Fibroblast of villous mesenchyme (primary cell): ENCODE measurements at regions not wholly inside any gene's neighbourhood (a gene's known extent, or its start where the extent isn't known, plus 50 kb on each side); places are given as distances from the start of the nearest gene placed in this dataset.

Experiments
- DNase-seq: peaks from one replicate; pipeline ENCODE4 v3.0.0-alpha.2; 2010; ENCODE audit warnings: low read depth
- H3K4me3 ChIP-seq: 2 replicates; pipeline ENCODE4 v1.5.1; 2011; ENCODE audit warnings: low read depth, mild to moderate bottlenecking, low read length
- TF ChIP-seq, protein P1 (sequence below): IDR thresholded peaks from 2 replicates; pipeline ENCODE4 v1.5.1; 2012; ENCODE audit warnings: low read depth, mild to moderate bottlenecking, low read length; ENCODE audit not compliant: insufficient read depth

DNA sequence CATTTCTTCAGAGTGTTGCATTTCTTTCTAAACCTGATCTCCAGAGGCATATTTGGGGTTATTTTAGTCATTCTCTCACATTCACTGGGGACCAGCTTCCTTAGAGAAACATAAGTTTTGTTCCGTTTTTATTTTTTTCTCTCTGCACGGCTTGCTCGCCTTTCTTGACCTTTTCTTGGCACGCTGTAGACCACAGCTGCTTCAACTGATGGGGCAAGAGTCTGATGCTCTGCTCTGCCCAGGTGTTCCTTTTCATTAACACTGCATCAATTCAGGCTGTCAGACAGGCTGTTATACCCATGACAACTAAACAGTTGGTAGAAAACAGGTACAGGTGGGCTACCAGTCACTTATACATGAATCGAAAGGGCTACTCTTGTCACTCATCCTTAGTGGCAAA, 682.2 kb upstream of the DIAPH2 start:
- TF ChIP-seq, protein P1, sequence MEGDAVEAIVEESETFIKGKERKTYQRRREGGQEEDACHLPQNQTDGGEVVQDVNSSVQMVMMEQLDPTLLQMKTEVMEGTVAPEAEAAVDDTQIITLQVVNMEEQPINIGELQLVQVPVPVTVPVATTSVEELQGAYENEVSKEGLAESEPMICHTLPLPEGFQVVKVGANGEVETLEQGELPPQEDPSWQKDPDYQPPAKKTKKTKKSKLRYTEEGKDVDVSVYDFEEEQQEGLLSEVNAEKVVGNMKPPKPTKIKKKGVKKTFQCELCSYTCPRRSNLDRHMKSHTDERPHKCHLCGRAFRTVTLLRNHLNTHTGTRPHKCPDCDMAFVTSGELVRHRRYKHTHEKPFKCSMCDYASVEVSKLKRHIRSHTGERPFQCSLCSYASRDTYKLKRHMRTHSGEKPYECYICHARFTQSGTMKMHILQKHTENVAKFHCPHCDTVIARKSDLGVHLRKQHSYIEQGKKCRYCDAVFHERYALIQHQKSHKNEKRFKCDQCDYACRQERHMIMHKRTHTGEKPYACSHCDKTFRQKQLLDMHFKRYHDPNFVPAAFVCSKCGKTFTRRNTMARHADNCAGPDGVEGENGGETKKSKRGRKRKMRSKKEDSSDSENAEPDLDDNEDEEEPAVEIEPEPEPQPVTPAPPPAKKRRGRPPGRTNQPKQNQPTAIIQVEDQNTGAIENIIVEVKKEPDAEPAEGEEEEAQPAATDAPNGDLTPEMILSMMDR: no peak
- no peak for DNase-seq
- no peak overlapping the region for H3K4me3 ChIP-seq

DNA sequence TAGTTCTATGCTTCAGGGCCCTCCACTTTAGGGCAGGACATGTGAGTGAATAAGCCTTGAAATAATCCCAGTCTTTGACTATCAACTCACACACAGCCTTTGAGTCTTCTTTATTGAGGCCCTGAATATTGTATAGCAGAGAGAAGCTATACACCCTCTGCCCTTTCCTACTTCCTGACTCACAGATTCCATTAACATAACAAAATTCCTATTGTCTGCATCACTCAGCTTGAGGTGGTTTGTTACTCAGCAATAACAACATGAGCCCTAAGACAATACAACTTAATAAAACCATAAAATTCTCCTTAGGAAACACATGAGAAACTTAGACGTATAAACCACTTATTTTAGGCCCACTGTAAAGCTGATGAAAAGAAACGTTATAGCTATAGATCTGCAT, 680.3 kb upstream of the DIAPH2 start:
- no peak overlapping the region for H3K4me3 ChIP-seq
- TF ChIP-seq, protein P1: no peak
- no peak for DNase-seq

DNA sequence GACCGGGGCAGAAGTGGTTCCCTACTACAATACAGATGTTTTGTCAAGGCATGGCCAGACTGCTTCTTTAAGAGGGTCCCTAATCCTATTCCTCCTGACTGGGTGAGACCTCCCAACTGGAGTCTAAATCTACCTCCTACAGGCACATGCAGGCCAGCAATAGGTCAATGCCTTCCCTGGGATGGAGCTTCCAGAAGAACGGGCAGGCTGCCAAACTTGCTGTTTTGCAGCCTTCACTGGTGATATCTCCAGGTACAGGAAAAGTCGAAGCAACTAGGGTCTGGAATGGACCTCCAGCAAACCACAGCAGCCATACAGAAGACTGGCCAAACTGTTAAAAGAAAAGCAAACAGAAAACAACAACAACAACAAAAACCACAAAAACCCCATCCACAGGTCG, 678.4 kb upstream of the DIAPH2 start:
- TF ChIP-seq, protein P1: no peak

DNA sequence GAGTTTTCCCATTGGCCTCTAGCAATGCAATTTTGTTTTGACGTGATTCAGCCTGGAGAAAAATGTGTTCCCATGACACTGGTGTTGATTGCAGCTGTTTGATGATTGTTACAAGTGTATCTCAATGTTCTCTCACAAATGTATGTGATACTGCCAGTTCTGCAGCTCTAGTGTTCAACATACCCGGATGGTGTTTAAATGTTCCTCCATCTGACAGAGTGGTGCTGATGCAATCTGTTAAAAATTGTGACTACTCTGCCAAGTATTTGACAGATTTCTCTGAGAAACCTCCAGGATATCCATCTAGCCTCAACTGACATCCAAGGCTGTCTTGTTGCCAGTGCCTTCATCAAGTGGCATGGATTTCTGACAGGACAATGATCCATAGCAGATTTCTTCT, 657.2 kb upstream of the DIAPH2 start:
- TF ChIP-seq, protein P1: no peak
- no peak overlapping the region for H3K4me3 ChIP-seq
- DNase-seq: no peak

More for the DNA sequence above, 678.4 kb upstream of the DIAPH2 start:
- no peak for DNase-seq
- H3K4me3 ChIP-seq: no peak overlapping the region

DNA sequence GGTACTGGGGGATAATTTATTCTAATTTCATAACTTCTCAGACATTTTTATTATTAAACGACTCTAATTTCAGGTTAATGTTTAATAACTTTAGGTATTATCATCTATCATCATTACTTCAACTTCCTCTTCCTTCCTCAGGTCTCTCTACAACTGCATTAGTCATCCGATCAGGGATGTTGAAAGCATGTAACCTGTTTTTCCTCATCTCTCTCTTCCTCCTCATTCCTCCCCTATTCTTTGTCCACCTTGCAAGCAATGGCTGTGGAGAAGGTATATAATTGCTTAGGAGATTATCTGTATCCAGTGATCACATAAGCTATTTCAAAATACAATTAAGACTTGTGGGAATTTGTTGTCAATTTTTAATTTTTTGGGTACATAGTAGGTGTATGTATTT, 632.6 kb upstream of the DIAPH2 start:
- no peak overlapping the region for H3K4me3 ChIP-seq
- TF ChIP-seq, protein P1: no peak
- DNase-seq: no peak

DNA sequence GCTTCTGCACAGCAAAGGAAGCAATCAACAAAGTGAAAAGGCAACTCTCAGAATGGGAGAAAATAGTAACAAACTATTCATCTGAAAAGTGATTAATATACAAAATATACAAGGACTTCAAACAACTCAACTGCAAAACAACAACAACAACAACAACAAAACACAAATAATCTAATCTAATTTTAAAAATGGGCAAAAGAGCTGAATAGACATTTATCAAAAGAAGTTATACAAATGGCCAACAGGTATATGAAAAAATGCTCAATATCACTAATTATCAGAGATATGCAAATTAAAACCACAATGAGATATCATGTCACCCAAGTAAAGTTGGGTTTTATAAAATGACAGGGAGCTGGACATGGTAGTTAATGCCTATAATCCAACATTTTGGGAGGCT, 602.8 kb upstream of the DIAPH2 start:
- TF ChIP-seq, protein P1: no peak
- DNase-seq: no peak
- H3K4me3 ChIP-seq: no peak overlapping the region

DNA sequence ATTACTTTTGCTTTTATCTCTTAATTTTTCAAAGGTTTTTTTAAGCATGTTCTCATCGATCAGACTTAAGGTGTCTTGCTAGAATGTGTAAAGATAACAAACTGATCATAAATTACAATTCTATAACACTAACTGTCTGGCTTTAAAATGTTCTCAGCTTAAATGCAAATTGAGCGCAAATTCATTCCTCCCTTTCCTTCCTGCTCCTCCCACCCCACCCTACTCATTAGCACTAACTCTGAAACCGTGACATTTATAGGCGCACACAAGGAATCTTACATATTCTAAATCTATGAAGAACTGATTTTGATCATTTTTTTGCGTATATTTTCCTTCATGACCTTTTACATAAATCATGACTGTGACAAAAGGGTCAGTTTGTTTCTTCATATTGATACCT, 590.0 kb upstream of the DIAPH2 start:
- DNase-seq: no peak
- TF ChIP-seq, protein P1: no peak

More for the DNA sequence above, 590.0 kb upstream of the DIAPH2 start:
- H3K4me3 ChIP-seq: no peak overlapping the region
